H1 (cell line): ENCODE measurements at regions not wholly inside any gene's neighbourhood (a gene's known extent, or its start where the extent isn't known, plus 50 kb on each side); places are given as distances from the start of the nearest gene placed in this dataset.

Source experiments
- CTCF ChIA-PET: fragments of 300-600 bp; sonication (Branson Sonifier 250); formaldehyde crosslinking; loops from one replicate; lab custom pipeline; 2021; ENCODE audit not compliant: partially characterized antibody; lab: Charles Lee
- POLR2A ChIA-PET: fragments of 300-600 bp; sonication (Branson Sonifier 250); formaldehyde crosslinking; loops from one replicate; lab custom pipeline; 2021; ENCODE audit warnings: inconsistent platforms; ENCODE audit not compliant: partially characterized antibody; lab: Charles Lee
- DNase-seq, 2 experiments: peaks; one replicate each; pipeline versions ENCODE4 v3.0.0 to v3.0.0-alpha.2; 2010 to 2022; ENCODE audit warnings: low spot score in 2 of 2, low read depth in 1 of 2, mixed read lengths in 1 of 2
- FAIRE-seq: peaks from 2 replicates; lab custom pipeline; 2011; peaks lifted over from hg19 to GRCh38; lab: Jason Lieb, UNC
- H2AFZ ChIP-seq: 2 replicates; pipeline ENCODE4 v1.8.1; 2012; ENCODE audit warnings: low read length, inconsistent platforms
- H2AK5ac ChIP-seq: 2 replicates; pipeline ENCODE4 v1.6.1; 2013; ENCODE audit warnings: low read depth, low read length
- H2BK120ac ChIP-seq: replicated peaks from 2 replicates; pipeline ENCODE3; 2013; ENCODE audit warnings: low read depth, low read length, inconsistent platforms
- H2BK12ac ChIP-seq: 2 replicates; pipeline ENCODE4 v1.6.1; 2013; ENCODE audit warnings: low read depth, low read length
- H2BK15ac ChIP-seq: 2 replicates; pipeline ENCODE4 v1.6.1; 2013; ENCODE audit warnings: low read length
- H2BK20ac ChIP-seq: 2 replicates; pipeline ENCODE4 v1.6.1; 2013; ENCODE audit warnings: low read length
- H2BK5ac ChIP-seq: 2 replicates; pipeline ENCODE4 v1.6.1; 2013; ENCODE audit warnings: low read depth, low read length
- H3K14ac ChIP-seq: 2 replicates; pipeline ENCODE4 v1.6.1; 2013; ENCODE audit warnings: inconsistent platforms; ENCODE audit not compliant: insufficient read length
- H3K18ac ChIP-seq: 2 replicates; pipeline ENCODE4 v1.6.1; 2013; ENCODE audit warnings: low read length; ENCODE audit errors: extremely low read depth
- H3K23ac ChIP-seq: 2 replicates; pipeline ENCODE4 v1.6.1; 2013; ENCODE audit warnings: inconsistent platforms; ENCODE audit not compliant: insufficient read length
- H3K23me2 ChIP-seq: 2 replicates; pipeline ENCODE4 v1.6.1; 2013; ENCODE audit warnings: low read depth, low read length
- H3K27ac ChIP-seq: 2 replicates; pipeline ENCODE4 v1.6.1; 2011; ENCODE audit warnings: low read depth, low read length, inconsistent platforms
- H3K27me3 ChIP-seq, 4 experiments: replicated peaks in 1 of 4; 1 replicate in 1 of 4; 2 replicates in 3 of 4; pipeline versions ENCODE4 v1.6.1 to v1.8.1; 2011 to 2013; ENCODE audit warnings: low read length in 3 of 4, mild to moderate bottlenecking in 3 of 4, inconsistent platforms in 2 of 4, mixed read lengths in 2 of 4, moderate library complexity in 1 of 4; ENCODE audit not compliant: control insufficient read depth in 3 of 4, insufficient read depth in 3 of 4; ENCODE audit errors: extremely low read depth in 1 of 4
- H3K36me3 ChIP-seq, 4 experiments: 2 replicates each; pipeline versions ENCODE4 v1.6.1 to v1.8.1; 2011 to 2013; ENCODE audit warnings: mild to moderate bottlenecking in 4 of 4, low read length in 3 of 4, moderate library complexity in 2 of 4, control low read depth in 1 of 4, inconsistent platforms in 1 of 4; ENCODE audit not compliant: insufficient read depth in 4 of 4, control insufficient read depth in 2 of 4
- H3K4ac ChIP-seq: replicated peaks from 2 replicates; pipeline ENCODE3; 2013; ENCODE audit warnings: low read length, low read depth, mixed read lengths, inconsistent platforms; ENCODE audit not compliant: insufficient read length
- H3K4me1 ChIP-seq, 4 experiments: replicated peaks in 1 of 4; 1 replicate in 1 of 4; 2 replicates in 3 of 4; pipeline versions ENCODE4 v1.6.1 to v1.8.1; 2011 to 2013; ENCODE audit warnings: low read length in 3 of 4, inconsistent platforms in 2 of 4, mixed read lengths in 1 of 4; ENCODE audit not compliant: insufficient read depth in 4 of 4, control insufficient read depth in 3 of 4
- H3K4me2 ChIP-seq, 2 experiments: 2 replicates each; pipeline versions ENCODE4 v1.6.1 to v1.8.1; 2011 to 2013; ENCODE audit warnings: low read depth in 2 of 2, low read length in 2 of 2, control low read depth in 1 of 2, inconsistent platforms in 1 of 2, mild to moderate bottlenecking in 1 of 2; ENCODE audit not compliant: insufficient read depth in 1 of 2
- H3K4me3 ChIP-seq, 4 experiments: fragments of 200-600, 300-600 bp in 1 of 4; sonication (generic), shearing (Covaris generic), sonication (Bioruptor Twin) in 1 of 4; 2 replicates each; pipeline versions ENCODE4 v1.5.1 to v1.8.1; 2011 to 2016; ENCODE audit warnings: low read length in 4 of 4, low read depth in 3 of 4, control low read depth in 2 of 4, inconsistent platforms in 2 of 4, mild to moderate bottlenecking in 2 of 4, mixed read lengths in 1 of 4, moderate library complexity in 1 of 4; ENCODE audit not compliant: insufficient read depth in 2 of 4; ENCODE audit errors: extremely low read depth in 1 of 4
- H3K56ac ChIP-seq: replicated peaks from 2 replicates; pipeline ENCODE3; 2013; ENCODE audit warnings: low read depth, mild to moderate bottlenecking, mixed read lengths, low read length, inconsistent platforms; ENCODE audit not compliant: insufficient read length
- H3K79me1 ChIP-seq: 2 replicates; pipeline ENCODE4 v1.6.1; 2013; ENCODE audit warnings: low read depth, low read length, control low read depth
- H3K79me2 ChIP-seq, 2 experiments: 2 replicates each; pipeline versions ENCODE4 v1.6.1 to v1.8.1; 2012 to 2013; ENCODE audit warnings: low read length in 2 of 2, mild to moderate bottlenecking in 2 of 2, inconsistent platforms in 1 of 2; ENCODE audit not compliant: insufficient read depth in 2 of 2, control insufficient read depth in 1 of 2
- H3K9ac ChIP-seq, 4 experiments: replicated peaks in 1 of 4; 1 replicate in 1 of 4; 2 replicates in 3 of 4; pipeline versions ENCODE4 v1.6.1 to v1.8.1; 2011 to 2013; ENCODE audit warnings: low read depth in 3 of 4, low read length in 3 of 4, control low read depth in 2 of 4, mild to moderate bottlenecking in 2 of 4, moderate library complexity in 2 of 4, inconsistent platforms in 1 of 4; ENCODE audit errors: extremely low read depth in 1 of 4
- H3K9me3 ChIP-seq, 2 experiments: 2 replicates each; pipeline versions ENCODE4 v1.6.1 to v1.8.1; 2012 to 2013; ENCODE audit warnings: mild to moderate bottlenecking in 2 of 2, moderate library complexity in 2 of 2, control low read depth in 1 of 2, inconsistent platforms in 1 of 2, low read depth in 1 of 2, low read length in 1 of 2, mixed read lengths in 1 of 2; ENCODE audit not compliant: insufficient read depth in 2 of 2
- H4K20me1 ChIP-seq, 2 experiments: replicated peaks in 1 of 2; 2 replicates each; pipeline versions ENCODE3 to v1.8.1; 2011 to 2013; ENCODE audit warnings: inconsistent platforms in 2 of 2, low read length in 2 of 2, mild to moderate bottlenecking in 1 of 2; ENCODE audit not compliant: insufficient read depth in 2 of 2, control insufficient read depth in 1 of 2
- H4K5ac ChIP-seq: 2 replicates; pipeline ENCODE4 v1.6.1; 2013; ENCODE audit warnings: low read length, low read depth, mixed read lengths, inconsistent platforms; ENCODE audit not compliant: insufficient read length
- H4K8ac ChIP-seq: 2 replicates; pipeline ENCODE4 v1.8.0; 2013; ENCODE audit warnings: mild to moderate bottlenecking, moderate library complexity, low read length, inconsistent platforms; ENCODE audit not compliant: insufficient read depth; ENCODE audit errors: extremely low read depth
- H4K91ac ChIP-seq: replicated peaks from 2 replicates; pipeline ENCODE3; 2013; ENCODE audit warnings: low read length, mixed read lengths, inconsistent platforms; ENCODE audit not compliant: insufficient read length
- BRCA1 ChIP-seq: IDR thresholded peaks from 2 replicates; pipeline ENCODE4 v1.6.1; 2012; ENCODE audit warnings: low read depth, low read length, improper control_type of control experiment
- E2F6 ChIP-seq: IDR thresholded peaks from 2 replicates; pipeline ENCODE4 v1.6.1; 2012; ENCODE audit warnings: inconsistent platforms
- EZH2 ChIP-seq: fragments of 200-600 bp; sonication (generic); IDR thresholded peaks from 2 replicates; pipeline ENCODE4 v1.7.1; 2012; ENCODE audit warnings: low read depth, mild to moderate bottlenecking, moderate library complexity, low read length, inconsistent platforms; ENCODE audit not compliant: severe bottlenecking
- GTF2F1 ChIP-seq: IDR thresholded peaks from 2 replicates; pipeline ENCODE4 v1.6.1; 2012; ENCODE audit warnings: low read depth, low read length, improper control_type of control experiment, borderline replicate concordance
- HDAC2 ChIP-seq, 2 experiments: fragments of 300-600 bp in 1 of 2; sonication (generic) in 1 of 2; IDR thresholded peaks; 2 replicates each; pipeline ENCODE4 v1.6.1; 2011 to 2012; ENCODE audit warnings: low read depth in 2 of 2, low read length in 2 of 2, mild to moderate bottlenecking in 2 of 2, moderate library complexity in 2 of 2, borderline replicate concordance in 1 of 2, inconsistent platforms in 1 of 2
- JUND ChIP-seq: IDR thresholded peaks from 2 replicates; pipeline ENCODE4 v1.6.1; 2011; ENCODE audit warnings: mild to moderate bottlenecking, improper control_type of control experiment, low read length
- NANOG ChIP-seq: IDR thresholded peaks from 2 replicates; pipeline ENCODE4 v1.6.1; 2011; ENCODE audit warnings: low read length, low read depth, mild to moderate bottlenecking, inconsistent platforms; ENCODE audit not compliant: insufficient read depth, poor library complexity, severe bottlenecking
- PHF8 ChIP-seq: fragments of 200-600 bp; sonication (generic); conservative IDR thresholded peaks from 2 replicates; pipeline ENCODE4 v1.7.1; 2012; ENCODE audit warnings: low read depth, mild to moderate bottlenecking, inconsistent platforms, low read length, moderate library complexity
- RBBP5 ChIP-seq: IDR thresholded peaks from 2 replicates; pipeline ENCODE4 v1.7.1; 2012; ENCODE audit warnings: low read depth, mild to moderate bottlenecking, inconsistent platforms, low read length, moderate library complexity, borderline replicate concordance
- RFX5 ChIP-seq: IDR thresholded peaks from 2 replicates; pipeline ENCODE4 v1.6.1; 2011; ENCODE audit warnings: low read depth, low read length, improper control_type of control experiment, borderline replicate concordance
- RXRA ChIP-seq: IDR thresholded peaks from 2 replicates; pipeline ENCODE4 v1.6.1; 2011; ENCODE audit warnings: low read depth, mild to moderate bottlenecking, low read length, moderate library complexity; ENCODE audit not compliant: insufficient read depth
- SAP30 ChIP-seq: fragments of 300-600 bp; sonication (generic); IDR thresholded peaks from 2 replicates; pipeline ENCODE4 v1.7.1; 2012; ENCODE audit warnings: low read length, moderate library complexity, mild to moderate bottlenecking, inconsistent platforms; ENCODE audit not compliant: insufficient read depth, insufficient replicate concordance
- SIX5 ChIP-seq: IDR thresholded peaks from 2 replicates; pipeline ENCODE4 v1.6.1; 2011; ENCODE audit warnings: mild to moderate bottlenecking, low read depth, low read length
- SRF ChIP-seq: IDR thresholded peaks from 2 replicates; pipeline ENCODE4 v1.6.1; 2011; ENCODE audit warnings: mild to moderate bottlenecking, low read depth, low read length, moderate library complexity
- WGBS, 2 experiments: shearing (Covaris generic) in 1 of 2; methylation state at CpG; one replicate each; pipeline versions ENCODE4 v1.1.6 to v1.1.7; 2013 to 2015; ENCODE audit warnings: low lambda C conversion rate in 2 of 2, mixed read lengths in 2 of 2, inconsistent platforms in 1 of 2, low coverage in 1 of 2, missing lambda C conversion rate in 1 of 2; ENCODE audit not compliant: insufficient replicate concordance in 2 of 2, insufficient coverage in 1 of 2, insufficient read length in 1 of 2; ENCODE audit errors: extremely low coverage in 1 of 2, missing lambda C conversion rate in 1 of 2; 5-methylcytosine and 5-hydroxymethylcytosine counted together

- Histone ChIP-seq H2BK15ac (no peak overlapping the region), H2AFZ (no peak overlapping the region), H3K4me1 (no peaks in the 10 kb centered on the region), H2BK20ac (no peak overlapping the region), H3K4me2 (no peak overlapping the region), H4K5ac (no peak overlapping the region), H3K14ac (no peak overlapping the region), H3K9me3 (no peaks in the 10 kb centered on the region), H3K79me2 (no peaks in the 10 kb centered on the region), H3K36me3 (no peaks in the 10 kb centered on the region), H3K23me2 (no peaks in the 10 kb centered on the region), H3K4ac (no peak overlapping the region), H4K20me1 (no peaks in the 10 kb centered on the region), H2AK5ac (no peak overlapping the region), H2BK5ac (no peak overlapping the region), H3K18ac (no peak overlapping the region), H2BK120ac (no peak overlapping the region), H3K27ac (no peak overlapping the region), H3K9ac (no peak overlapping the region), H3K4me3 (no peak overlapping the region), H4K91ac (no peak overlapping the region), H3K27me3 (no peaks in the 10 kb centered on the region), H4K8ac (no peak overlapping the region), H3K56ac (no peak overlapping the region), H2BK12ac (no peak overlapping the region), H3K79me1 (no peaks in the 10 kb centered on the region), H3K23ac (no peak overlapping the region)
- DNase-seq, result no peak
- CTCF ChIA-PET, result interaction anchor here (0.8 to 1.0 kb wide), 2 partner anchors 245 to 335 kb away, joined by 3 read pairs; partner anchors contain the start of gene OLFML3
- 83% methylated on average over 1 of the region's 1 CpG; no CpG with 5 or more reads in 1 of the 2 experiments for WGBS, 2 experiments
- POLR2A ChIA-PET, result no interaction called here
- FAIRE-seq, result no peak
- TF ChIP-seq RFX5 (no peak), SIX5 (no peak), SAP30 (no peak), HDAC2 (IDR thresholded peaks at IDR 0.05; ENCODE audit: borderline replicate concordance in 1 of 2, low read depth in 2 of 2, low read length in 2 of 2) (no peak), E2F6 (no peak), GTF2F1 (no peak), RBBP5 (no peak), NANOG (no peak), PHF8 (no peak), BRCA1 (no peak), EZH2 (no peak), JUND (no peak), SRF (no peak), RXRA (no peak)
Measured at GRCh38 chr1:114314098-114314497, 160.4 kb upstream of the SYT6 start.
